IPS-NIHi7 (cell line): ENCODE measurements at regions not wholly inside any gene's neighbourhood (a gene's known extent, or its start where the extent isn't known, plus 50 kb on each side); places are given as distances from the start of the nearest gene placed in this dataset.
A peak's percentile ranks its signal among the peaks of the same experiment; 100 is the strongest.

ENCODE experiments used
- DNase-seq: peaks from one replicate; pipeline ENCODE4 v3.0.0; 2012; ENCODE audit warnings: mixed read lengths; ENCODE audit errors: extremely low spot score

DNA sequence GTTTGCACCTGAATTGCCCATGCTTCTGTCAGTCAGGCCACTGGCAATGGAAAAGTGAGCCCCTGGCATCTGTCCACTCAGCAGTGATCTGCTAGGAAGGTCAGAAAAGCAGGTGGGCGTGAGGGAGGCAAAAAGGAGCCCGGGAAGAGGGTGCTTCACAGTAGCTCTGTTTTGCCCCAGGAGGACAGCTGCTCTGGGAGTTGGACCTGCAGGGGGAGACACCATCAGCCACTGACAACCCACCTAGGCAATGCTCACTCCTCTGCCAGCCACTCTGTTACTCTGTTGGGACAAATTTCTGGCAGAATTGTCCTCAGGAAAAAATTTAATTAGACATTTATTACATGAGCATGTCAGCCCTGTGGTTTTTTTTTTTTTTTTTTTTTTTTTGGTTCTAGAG lies 146.4 kb downstream of the LRIG2 start:
- peak; percentile 73 for DNase-seq

DNA sequence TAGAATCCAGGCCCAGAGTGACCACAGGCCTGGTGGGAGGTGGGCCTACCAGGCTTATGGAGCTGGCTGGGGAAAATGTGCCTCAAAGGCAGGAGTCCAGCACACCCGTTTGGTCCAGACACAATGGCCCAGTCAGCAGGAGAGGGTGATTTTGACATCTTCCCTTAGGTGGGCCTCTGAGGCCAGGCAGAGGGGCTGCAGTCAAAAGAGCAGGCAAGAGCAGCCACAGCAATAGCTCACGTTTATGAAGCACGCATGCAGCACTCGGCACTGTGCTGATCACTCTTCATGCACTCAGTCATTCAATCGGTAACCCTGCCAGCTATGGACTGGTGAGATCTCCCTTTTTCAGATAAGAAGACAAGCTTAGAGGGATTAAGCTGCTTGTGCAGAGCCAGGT lies 146.8 kb downstream of the LRIG2 start:
- DNase-seq: no peak

DNA sequence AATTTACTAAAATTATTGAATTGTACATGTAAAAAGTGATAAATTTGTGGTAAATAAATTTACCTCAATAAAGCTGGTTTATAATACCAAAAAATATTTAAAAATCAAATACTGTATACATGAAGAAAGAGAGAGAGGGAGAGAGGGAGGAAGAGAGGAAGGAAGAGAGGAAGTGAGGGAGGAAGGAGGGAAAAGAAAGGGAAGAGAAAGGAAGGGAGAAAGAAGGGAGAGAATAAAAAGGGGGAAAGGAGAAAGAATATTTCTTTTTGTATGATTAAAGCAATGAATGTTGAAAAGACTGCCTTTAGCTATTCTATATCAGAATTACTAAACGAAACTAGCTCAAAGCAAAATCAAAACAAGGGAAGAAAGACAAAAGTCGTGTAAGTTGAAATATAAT lies 150.0 kb downstream of the LRIG2 start:
- DNase-seq: no peak

DNA sequence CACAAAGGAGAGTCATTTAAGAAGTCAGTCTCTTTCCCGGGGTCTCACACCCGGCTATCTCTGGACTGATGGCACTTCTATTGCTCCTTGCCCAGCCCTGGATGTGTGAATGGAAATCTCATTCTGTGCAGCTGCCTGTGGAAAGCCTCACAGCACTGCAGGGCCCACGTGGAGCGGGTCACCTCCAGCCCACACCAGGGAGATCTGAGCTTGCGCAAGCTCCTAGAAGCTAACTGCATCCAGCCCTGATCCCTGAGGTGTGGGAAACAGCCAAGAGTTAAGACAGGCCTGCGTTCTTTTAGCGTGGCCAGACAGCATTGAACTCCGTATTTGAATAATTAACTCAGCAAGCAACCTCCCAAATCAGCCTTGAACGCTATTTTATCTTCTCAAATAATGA lies 150.5 kb downstream of the LRIG2 start:
- no peak for DNase-seq

DNA sequence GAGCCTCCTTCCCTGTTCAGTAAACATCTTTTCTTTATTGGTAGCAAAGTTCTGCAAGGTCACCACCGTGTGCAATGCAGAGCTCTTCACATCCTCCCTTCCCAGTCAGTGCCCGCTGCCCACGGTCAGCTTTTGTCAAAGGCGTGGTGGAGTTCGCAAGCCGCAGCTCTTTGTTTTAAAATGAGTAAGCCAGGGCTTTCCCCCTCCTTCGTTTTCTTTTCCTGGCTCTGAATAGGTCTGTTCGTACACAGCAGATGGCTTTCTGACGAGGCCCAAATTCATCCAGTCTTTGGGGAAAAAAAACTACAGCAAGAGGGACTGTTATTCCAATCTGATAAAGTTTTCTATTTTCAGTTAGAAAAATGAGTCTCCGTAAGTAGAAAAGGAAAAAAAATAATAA lies 153.2 kb downstream of the LRIG2 start:
- DNase-seq: no peak

GRCh38 chr1:113231866-113232265 lies 158.4 kb upstream of the MAGI3 start:
- DNase-seq: no peak

DNA sequence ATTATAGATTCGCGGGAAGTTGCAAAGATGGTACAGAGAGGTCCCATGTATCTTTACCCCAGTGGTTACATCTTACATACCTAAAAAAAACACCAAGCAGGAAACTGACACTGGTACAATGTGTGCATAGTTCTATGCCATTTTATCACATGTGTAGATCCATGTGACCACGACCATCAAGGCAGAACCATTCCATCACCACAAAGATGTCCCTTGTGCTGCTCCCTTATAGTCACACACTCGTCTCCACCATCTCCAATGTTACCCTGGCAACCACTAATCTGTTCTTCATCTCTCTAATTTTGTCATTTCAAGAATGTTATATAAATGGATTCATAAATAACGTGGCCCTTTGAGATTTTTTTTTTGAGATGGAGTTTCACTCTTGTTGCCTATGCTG lies 156.9 kb upstream of the MAGI3 start:
- DNase-seq: no peak

GRCh38 chr1:113241237-113241636 lies 149.1 kb upstream of the MAGI3 start:
- no peak for DNase-seq

- DNase-seq: no peak
Measured at GRCh38 chr1:113242481-113242880, 147.8 kb upstream of the MAGI3 start.

- DNase-seq: no peak
Measured at GRCh38 chr1:113243529-113243928, 146.8 kb upstream of the MAGI3 start.

- no peak for DNase-seq
Measured at GRCh38 chr1:113244112-113244820, 146.0 kb upstream of the MAGI3 start.

GRCh38 chr1:113245252-113245651 lies 145.1 kb upstream of the MAGI3 start:
- no peak for DNase-seq

GRCh38 chr1:113246929-113247328 lies 143.4 kb upstream of the MAGI3 start:
- no peak for DNase-seq

DNA sequence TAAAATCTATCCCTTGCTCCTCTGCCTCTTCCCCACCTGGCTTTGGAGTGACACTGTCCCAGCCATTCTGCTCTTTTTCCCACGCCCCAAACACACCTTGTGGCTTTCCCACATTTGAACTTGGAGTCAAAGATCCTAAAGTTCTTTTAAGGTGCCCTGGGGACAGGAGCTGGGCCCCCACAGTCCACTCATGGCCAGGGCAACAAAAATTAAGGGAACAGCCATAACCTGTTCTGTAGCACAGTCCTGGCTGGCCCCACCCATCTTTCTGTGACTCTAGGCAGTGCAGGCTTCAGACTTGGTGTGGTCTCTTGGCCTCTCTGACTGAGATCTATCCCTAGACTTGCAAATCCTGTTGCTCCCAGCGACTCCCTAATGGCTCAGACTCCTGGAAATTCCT lies 143.0 kb upstream of the MAGI3 start:
- no peak for DNase-seq

DNA sequence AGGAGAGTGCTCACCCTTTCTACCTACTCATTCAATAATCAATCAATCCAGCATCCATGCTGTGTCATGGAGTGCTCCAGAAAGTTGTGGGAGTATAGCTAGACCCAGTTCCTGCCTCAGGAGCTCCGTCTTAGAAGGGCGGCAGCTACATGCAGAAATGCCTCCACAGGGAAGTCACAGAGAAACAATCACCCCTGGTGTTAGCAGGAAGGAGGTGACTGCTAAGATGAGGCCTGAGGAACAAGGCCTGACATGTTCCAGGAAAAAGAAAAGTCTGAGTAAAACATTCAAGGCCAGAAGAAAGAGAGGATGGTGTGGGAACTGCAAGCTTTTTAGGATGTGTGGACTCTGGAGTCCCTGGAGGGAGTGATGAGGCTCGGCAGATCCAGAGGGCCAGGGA lies 142.5 kb upstream of the MAGI3 start:
- no peak for DNase-seq

DNA sequence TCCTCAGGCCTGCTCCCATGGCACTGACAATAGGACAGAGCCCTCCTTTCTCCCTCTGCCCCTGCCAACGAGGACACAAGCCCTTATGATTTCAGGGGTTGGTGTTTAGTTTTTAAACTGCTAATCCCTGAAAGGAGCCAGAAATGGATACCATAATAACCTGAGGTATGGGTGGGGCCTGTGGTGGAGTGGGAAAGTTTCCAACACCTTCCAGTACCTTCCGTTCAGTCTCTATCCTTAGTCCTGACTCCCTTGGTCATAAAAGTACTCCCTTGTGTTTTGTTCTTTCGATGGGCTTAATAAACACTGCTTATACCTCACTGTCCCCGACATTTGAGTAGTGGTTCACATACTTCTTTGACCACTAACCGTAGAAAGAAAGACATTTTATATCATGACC lies 141.8 kb upstream of the MAGI3 start:
- DNase-seq: no peak

- DNase-seq: no peak
Measured at GRCh38 chr1:113250161-113250560, 140.2 kb upstream of the MAGI3 start.

DNA sequence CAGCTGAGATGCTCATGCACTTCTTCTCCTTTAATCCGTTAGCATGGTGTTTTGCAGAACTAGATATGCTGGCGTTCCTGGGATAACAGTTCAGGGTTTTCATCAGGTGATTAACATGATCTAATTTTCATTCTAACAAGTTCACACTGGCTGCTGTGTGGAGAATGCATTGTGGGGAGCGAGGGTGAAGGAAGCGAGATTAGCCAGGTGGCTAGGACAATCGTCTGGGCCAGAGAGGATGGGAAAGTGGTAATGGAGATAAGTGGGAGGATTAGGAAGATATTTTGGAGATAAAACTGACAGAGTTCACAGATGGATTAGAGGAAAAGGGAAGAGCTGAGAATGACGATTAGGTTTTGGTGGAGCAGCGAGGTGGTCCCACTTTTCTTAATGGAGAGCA lies 138.1 kb upstream of the MAGI3 start:
- DNase-seq: no peak

GRCh38 chr1:113253187-113253586 lies 137.1 kb upstream of the MAGI3 start:
- DNase-seq: no peak

DNA sequence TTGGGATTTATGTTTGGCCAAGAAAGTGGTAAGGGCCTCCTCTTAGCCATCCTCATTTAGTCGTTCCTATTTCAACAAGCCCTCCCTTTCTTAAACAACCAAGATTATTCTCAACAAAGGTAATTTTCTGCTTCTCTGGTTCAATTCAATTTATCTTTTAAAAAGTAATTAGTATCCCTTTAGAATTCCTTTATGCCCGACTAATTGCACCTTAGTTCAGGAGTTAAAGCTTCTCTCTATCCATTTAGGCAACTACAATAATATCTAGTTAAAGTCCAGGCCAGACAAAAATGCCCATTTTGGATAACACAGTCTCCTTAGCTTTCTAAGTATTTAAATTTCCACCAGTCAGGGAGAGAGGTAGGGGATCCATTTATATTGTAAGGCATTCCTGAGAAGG lies 136.7 kb upstream of the MAGI3 start:
- no peak for DNase-seq

- DNase-seq: no peak
Measured at GRCh38 chr1:113255038-113255719, 135.1 kb upstream of the MAGI3 start.

- DNase-seq: peak; percentile 55
Measured at GRCh38 chr1:113255720-113256347, 134.5 kb upstream of the MAGI3 start.

DNA sequence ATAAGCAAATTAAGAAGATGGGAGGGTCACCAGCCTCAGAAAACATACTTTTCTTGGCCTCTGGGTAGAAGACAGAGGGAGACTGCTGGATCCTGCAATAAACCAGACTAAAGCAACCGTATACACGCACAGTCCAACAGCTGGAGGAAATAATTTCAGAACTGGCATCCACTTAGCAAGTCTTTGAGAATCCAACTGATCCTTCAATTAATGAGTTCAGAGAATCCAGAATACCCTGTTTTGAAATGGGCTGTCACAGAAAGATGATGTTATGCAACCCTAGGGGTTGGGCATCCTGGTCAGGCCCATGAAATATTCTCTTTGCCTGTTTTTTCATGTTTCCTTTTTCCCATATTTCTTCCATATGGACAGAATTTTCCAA lies 134.0 kb upstream of the MAGI3 start:
- no peak for DNase-seq
